Heart left ventricle (tissue), 16 donors: ENCODE measurements at regions not wholly inside any gene's neighbourhood (a gene's known extent, or its start where the extent isn't known, plus 50 kb on each side); places are given as distances from the start of the nearest gene placed in this dataset.
"Not testable (repeated sequence)": the region's sequence is repeated elsewhere in the genome, so short reads cannot be mapped to it uniquely, and the experiment has no call there.

Experiments used
- ATAC-seq, 4 donors: fragments of 200-7000 bp; cut with Tn5 transposase; one replicate each; pipeline ENCODE4 v1.9.1; 2020 to 2022; ENCODE audit warnings: moderate library complexity in 4 of 4, mild to moderate bottlenecking in 3 of 4, moderate number of reproducible peaks in 1 of 4
- DNase-seq, 5 donors: peaks; one replicate each; pipeline ENCODE4 v3.0.0-alpha.2; 2020
- H3K27ac ChIP-seq, 12 donors: fragments of 200-600 bp; sonication (generic) in 4 of 12; one replicate each; pipeline versions ENCODE4 v1.5.0 to v1.8.0; 2016 to 2022; ENCODE audit warnings: mild to moderate bottlenecking in 2 of 12
- H3K27me3 ChIP-seq, 9 donors: fragments of 200-600 bp; sonication (generic) in 2 of 9; one replicate each; pipeline versions ENCODE4 v1.5.1 to v1.8.0; 2016 to 2022; ENCODE audit warnings: mild to moderate bottlenecking in 3 of 9
- H3K36me3 ChIP-seq, 9 donors: fragments of 200-600 bp; sonication (generic) in 2 of 9; one replicate each; pipeline versions ENCODE4 v1.5.0 to v1.8.0; 2018 to 2022; ENCODE audit warnings: mild to moderate bottlenecking in 2 of 9
- H3K4me1 ChIP-seq, 12 donors: fragments of 200-600 bp; sonication (generic) in 4 of 12; one replicate each; pipeline versions ENCODE4 v1.5.0 to v1.8.0; 2016 to 2022; ENCODE audit warnings: mild to moderate bottlenecking in 3 of 12
- H3K4me3 ChIP-seq, 12 donors: fragments of 200-600 bp; sonication (generic) in 4 of 12; one replicate each; pipeline versions ENCODE4 v1.5.0 to v1.8.0; 2017 to 2022; ENCODE audit warnings: mild to moderate bottlenecking in 9 of 12, moderate library complexity in 4 of 12
- H3K9me3 ChIP-seq, 12 donors: fragments of 200-600 bp; sonication (generic) in 4 of 12; one replicate each; pipeline versions ENCODE4 v1.5.0 to v1.8.0; 2016 to 2022; ENCODE audit warnings: mild to moderate bottlenecking in 1 of 12
- CTCF ChIP-seq, 12 donors: fragments of 200-600 bp; sonication (generic) in 4 of 12; IDR thresholded peaks; one replicate each; pipeline versions ENCODE4 v1.5.0 to v1.8.0; 2018 to 2022; ENCODE audit warnings: antibody characterized with exemption in 12 of 12, mild to moderate bottlenecking in 5 of 12
- POLR2A ChIP-seq, 2 donors: fragments of 450-650 bp; IDR thresholded peaks; one replicate each; pipeline ENCODE4 v1.6.1; 2017; ENCODE audit warnings: antibody characterized with exemption in 2 of 2, mild to moderate bottlenecking in 2 of 2, moderate library complexity in 2 of 2
- WGBS, 4 donors: extraction: QIAGEN DNeasy Blood & Tissue Kit in 2 of 4; methylation state at CpG; one replicate each; pipeline versions ENCODE4 v1.1.5 to v1.1.7; 2013 to 2018; 5-methylcytosine and 5-hydroxymethylcytosine counted together
- intact Hi-C, 10 donors: fragments of 100-400 bp; cut with DNase I; formaldehyde crosslinking; loops; one replicate each; pipeline versions ENCODE4 v1.11.1 to v1.14.2; 2022
- donor health status: ischemic (EF 13 %, LVEDD 7.1; RV severe dilation, severe dysfunction).
- donor health status: healthy with polysubstance abuse.
- donor health status: DM: no; HTN: yes; CAD: no.
- donor health status: DM: no; HTN: no; CAD: no.
- donor health status: ischemic (EF 25% LVEDD 6.9; RV normal size, moderate dysfunction).
- donor health status: ischemic (EF 25% LVEDD 5.7; RV mildly dilated, moderate dysfunction).
- donor health status: healthy.
- donor health status: DM: yes; HTN: yes; CAD: no.
- donor health status: ischemic (EF 35%, LVEDD 5.7; RV mildly dilated, moderate dysfunction).
- donor health status: nonischemic (EF 11% LVEDD 7.7; RV severe dilation, severe dysfunction).
- donor health status: DM: yes; HTN: yes; CAD: no.
- donor health status: PGD.
- donor health status: ischemic (EF 29% LVEDD 5.4; RV normal size, mild dysfunction).
- donor health status: nonischemic (EF 23%, LVEDD 6.1; RV moderate dilation, normal function).

GRCh38 chr12:45517381-45517780 lies 212.1 kb upstream of the ARID2 start:
- no peak overlapping the region for H3K4me3 ChIP-seq
- H3K36me3 ChIP-seq, result no peaks in the 10 kb centered on the region
- 64 to 83% (median 77%) methylated on average over 3 of the region's 3 CpGs for WGBS, 4 donors
- no peak for DNase-seq
- no peak for TF ChIP-seq CTCF (IDR thresholded peaks at IDR 0.05)
- TF ChIP-seq POLR2A (IDR thresholded peaks at IDR 0.05), result no peak
- intact Hi-C loops, result no loop called here
- H3K9me3 ChIP-seq, result no peaks in the 10 kb centered on the region
- no peaks in the 10 kb centered on the region for H3K4me1 ChIP-seq
- H3K27me3 ChIP-seq, result no peaks in the 10 kb centered on the region
- ATAC-seq, result no peak
- no peak overlapping the region for H3K27ac ChIP-seq

GRCh38 chr12:45518291-45519235 lies 210.9 kb upstream of the ARID2 start:
- H3K9me3 ChIP-seq, result peaks cover 0 to 8% (median 0%) of the 10 kb centered on the region in 12 donors
- H3K4me1 ChIP-seq, result no peaks in the 10 kb centered on the region
- no peak overlapping the region for H3K27ac ChIP-seq
- H3K4me3 ChIP-seq, result no peak overlapping the region
- no peak for ATAC-seq
- H3K27me3 ChIP-seq, result no peaks in the 10 kb centered on the region
- TF ChIP-seq CTCF (IDR thresholded peaks at IDR 0.05), result no peak
- TF ChIP-seq POLR2A (IDR thresholded peaks at IDR 0.05), result no peak
- intact Hi-C loops, result no loop called here
- no peaks in the 10 kb centered on the region for H3K36me3 ChIP-seq
- DNase-seq, result no peak
- 72 to 78% (median 75%) methylated on average over 10 of the region's 10 CpGs for WGBS, 4 donors

- H3K27me3 ChIP-seq, result no peaks in the 10 kb centered on the region
These were observed 207.3 kb upstream of the ARID2 start for GRCh38 chr12:45522227-45522626.

GRCh38 chr12:45526823-45527222 lies 202.7 kb upstream of the ARID2 start:
- H3K4me3 ChIP-seq, H3K27me3 ChIP-seq, intact Hi-C loops, H3K4me1 ChIP-seq, ATAC-seq, DNase-seq, H3K27ac ChIP-seq, H3K36me3 ChIP-seq: not testable (repeated sequence)
- 56 to 88% (median 76%) methylated on average over 1 of the region's 1 CpG for WGBS, 4 donors
- H3K9me3 ChIP-seq, result peaks cover 0 to 36% (median 7%) of the 10 kb centered on the region in 12 donors

More at GRCh38 chr12:45522227-45522626, 207.3 kb upstream of the ARID2 start:
- 86 to 100% (median 96%) methylated on average over 1 to 3 of the region's 3 CpGs for WGBS, 4 donors
- H3K4me3 ChIP-seq, result no peak overlapping the region
- no peak for TF ChIP-seq POLR2A (IDR thresholded peaks at IDR 0.05)
- no peak for TF ChIP-seq CTCF (IDR thresholded peaks at IDR 0.05)
- intact Hi-C loops, result no loop called here
- no peaks in the 10 kb centered on the region for H3K4me1 ChIP-seq
- H3K9me3 ChIP-seq, result peaks cover 0 to 14% (median 0%) of the 10 kb centered on the region in 12 donors
- ATAC-seq (no peak), DNase-seq (no peak)
- no peak overlapping the region for H3K27ac ChIP-seq
- no peaks in the 10 kb centered on the region for H3K36me3 ChIP-seq
